HFFc6 (cell line): ENCODE measurements at regions not wholly inside any gene's neighbourhood (a gene's known extent, or its start where the extent isn't known, plus 50 kb on each side); places are given as distances from the start of the nearest gene placed in this dataset.
A peak's percentile ranks its signal among the peaks of the same experiment; 100 is the strongest.

Experiments used
- DNase-seq: peaks from one replicate; pipeline ENCODE4 v3.0.0-alpha.2; 2018
- H3K27ac Mint-ChIP-seq: 2 replicates; pipeline ENCODE4 v1.8.0; 2020; ENCODE audit warnings: mild to moderate bottlenecking, mixed read lengths
- H3K27me3 Mint-ChIP-seq: 2 replicates; pipeline ENCODE4 v1.8.0; 2021; ENCODE audit warnings: mild to moderate bottlenecking, moderate library complexity, mixed read lengths; ENCODE audit not compliant: insufficient read depth
- H3K36me3 Mint-ChIP-seq: 2 replicates; pipeline ENCODE4 v1.8.0; 2021; ENCODE audit warnings: low read depth, mixed read lengths
- H3K4me1 Mint-ChIP-seq: 2 replicates; pipeline ENCODE4 v1.8.0; 2020; ENCODE audit warnings: low read depth, mixed read lengths
- H3K4me3 Mint-ChIP-seq: 2 replicates; pipeline ENCODE4 v1.8.0; 2020; ENCODE audit warnings: mild to moderate bottlenecking, moderate library complexity, mixed read lengths
- H3K9me3 Mint-ChIP-seq: 2 replicates; pipeline ENCODE4 v1.8.0; 2020; ENCODE audit warnings: mild to moderate bottlenecking, mixed read lengths
- CTCF ChIP-seq: fragments of 200-600 bp; sonication (generic); IDR thresholded peaks from 2 replicates; pipeline ENCODE4 v1.5.0; 2021; ENCODE audit warnings: antibody characterized with exemption, mild to moderate bottlenecking

DNA sequence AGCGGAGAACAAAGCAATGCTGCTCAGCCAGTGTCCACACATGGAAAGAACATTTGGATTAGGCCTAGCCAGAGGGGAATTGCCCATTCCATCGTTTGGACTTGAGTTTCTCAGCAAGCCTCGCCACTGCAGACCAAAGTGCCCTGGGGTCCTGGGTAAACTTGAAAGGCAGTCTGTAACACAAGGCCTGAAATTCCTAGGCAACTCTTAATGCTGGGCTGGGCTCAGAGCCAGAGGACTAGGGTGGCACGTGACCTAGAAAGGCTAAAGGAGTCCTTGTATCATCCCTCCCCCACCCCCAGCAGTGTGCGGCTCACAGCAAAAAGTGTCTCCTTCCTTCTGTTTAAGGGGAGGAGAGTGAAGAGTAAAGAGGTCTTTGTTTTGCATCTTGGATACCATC is 210.4 kb upstream of the ARX start:
- Mint-ChIP-seq H3K27ac (no peak overlapping the region), H3K4me3 (no peak overlapping the region), H3K27me3 (no peaks in the 10 kb centered on the region), H3K36me3 (no peaks in the 10 kb centered on the region), H3K4me1 (no peaks in the 10 kb centered on the region), H3K9me3 (no peaks in the 10 kb centered on the region)
- no peak for DNase-seq
- no peak for TF ChIP-seq CTCF

DNA sequence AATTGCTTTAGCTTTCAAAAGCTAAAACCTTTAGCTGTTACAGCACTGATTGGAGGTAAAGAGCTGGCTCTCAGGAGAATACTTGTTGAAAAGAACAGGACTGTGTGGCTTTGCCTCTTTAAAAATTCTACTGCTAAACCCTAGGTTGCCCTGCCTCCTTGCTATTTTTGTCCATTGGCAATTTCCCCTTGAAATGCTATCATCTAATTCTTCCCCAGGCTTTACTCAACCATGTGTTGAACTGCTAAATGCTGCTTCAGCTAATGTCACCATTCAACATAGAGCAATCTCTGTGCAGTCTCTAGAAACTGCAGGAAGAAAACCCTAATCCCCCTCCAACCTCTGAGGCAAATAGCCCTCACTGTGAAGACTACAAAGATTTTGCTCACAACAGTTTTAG is 203.7 kb upstream of the ARX start:
- TF ChIP-seq CTCF: no peak
- H3K27me3 Mint-ChIP-seq: peaks cover 1% of the 10 kb centered on the region; the same call in 1 of the 2 replicates
- H3K36me3 Mint-ChIP-seq: no peaks in the 10 kb centered on the region
- H3K9me3 Mint-ChIP-seq: no peaks in the 10 kb centered on the region
- H3K4me3 Mint-ChIP-seq: no peak overlapping the region
- DNase-seq: no peak
- no peak overlapping the region for H3K27ac Mint-ChIP-seq
- no peaks in the 10 kb centered on the region for H3K4me1 Mint-ChIP-seq

DNA sequence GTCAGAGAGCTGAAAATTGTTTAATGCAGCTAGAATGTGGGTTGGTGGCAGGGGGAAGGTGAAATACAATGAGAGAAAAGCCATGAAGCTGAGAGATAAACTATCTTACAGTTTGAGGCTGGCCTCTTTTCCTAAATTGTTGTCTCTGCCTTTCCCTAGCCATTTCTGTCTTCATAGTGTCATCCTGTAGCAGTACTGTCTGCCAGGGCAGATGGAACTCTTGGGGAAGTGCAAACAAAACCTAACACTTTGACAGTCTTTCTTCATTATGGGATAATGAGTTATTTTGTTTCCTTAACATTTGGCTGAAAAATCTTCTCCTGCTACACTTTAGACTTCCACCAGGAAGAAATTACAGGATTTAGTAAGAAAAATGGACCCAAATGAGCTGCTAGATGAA is 197.8 kb upstream of the ARX start:
- peaks cover 1% of the 10 kb centered on the region for H3K27me3 Mint-ChIP-seq
- no peak for DNase-seq
- no peak for TF ChIP-seq CTCF

DNA sequence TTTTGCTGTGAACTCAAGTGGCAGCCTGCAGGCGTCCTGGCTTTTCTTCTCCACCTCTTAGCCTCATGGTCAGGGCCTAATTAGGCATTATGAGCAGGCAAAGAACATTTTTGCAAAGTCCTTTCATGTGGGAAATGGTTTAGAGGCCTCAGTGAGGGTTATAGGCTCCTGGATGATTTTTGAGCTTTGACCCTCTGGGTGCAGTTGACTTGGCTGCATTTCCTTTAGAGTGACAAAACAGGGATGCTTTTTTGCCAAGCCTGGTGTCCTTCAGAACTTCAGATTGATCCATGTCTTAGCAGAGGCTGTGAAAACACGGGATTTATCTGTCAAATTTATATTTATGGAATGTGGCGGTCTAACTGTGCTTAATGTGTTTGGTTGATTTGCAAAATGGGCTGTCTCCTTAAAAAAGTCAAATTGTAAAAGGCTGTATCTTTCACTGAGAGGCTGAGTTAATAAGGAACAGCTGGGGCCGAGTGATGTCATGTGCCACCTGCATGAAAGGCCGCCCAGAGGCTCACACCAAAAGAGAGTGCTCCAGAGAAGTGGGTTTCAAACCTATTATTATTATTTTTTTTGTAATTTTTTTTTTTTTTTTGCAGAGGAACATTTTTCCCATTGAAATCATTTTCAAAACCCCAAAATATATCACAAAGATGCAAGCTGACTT is 192.2 kb upstream of the ARX start:
- Mint-ChIP-seq H3K4me3 (no peak overlapping the region), H3K9me3 (no peaks in the 10 kb centered on the region), H3K4me1 (no peaks in the 10 kb centered on the region), H3K27ac (no peak overlapping the region), H3K36me3 (no peaks in the 10 kb centered on the region), H3K27me3 (no peaks in the 10 kb centered on the region; the same call in 1 of the 2 replicates)
- DNase-seq: no peak
- TF ChIP-seq CTCF: no peak

More for the DNA sequence above, 197.8 kb upstream of the ARX start:
- Mint-ChIP-seq H3K4me1 (no peaks in the 10 kb centered on the region), H3K27ac (no peak overlapping the region), H3K9me3 (peaks cover 4% of the 10 kb centered on the region; the same call in 1 of the 2 replicates), H3K36me3 (no peaks in the 10 kb centered on the region), H3K4me3 (no peak overlapping the region)

DNA sequence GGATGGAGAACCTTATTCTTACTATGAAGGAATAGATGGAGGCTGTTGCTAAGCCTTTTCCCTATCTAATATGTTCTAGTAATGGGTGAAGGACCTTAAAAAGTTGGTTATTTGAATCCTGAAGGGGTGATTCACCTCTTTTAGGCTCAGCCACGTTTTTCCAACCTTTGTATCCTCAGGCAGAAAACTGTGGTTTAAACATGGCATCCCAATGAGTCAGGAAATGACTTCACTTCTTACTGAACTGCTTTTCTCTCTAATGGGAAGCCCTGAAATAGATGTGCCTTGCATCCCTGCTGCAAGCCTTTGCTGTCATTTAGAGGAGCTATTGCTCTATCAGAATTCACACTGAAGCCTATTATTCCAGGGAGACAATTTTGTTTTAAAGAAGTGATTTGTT is 191.0 kb upstream of the ARX start:
- TF ChIP-seq CTCF: no peak
- H3K36me3 Mint-ChIP-seq: no peaks in the 10 kb centered on the region

More for the DNA sequence above, 191.0 kb upstream of the ARX start:
- H3K4me3 Mint-ChIP-seq: no peak overlapping the region
- H3K4me1 Mint-ChIP-seq: no peaks in the 10 kb centered on the region
- no peak overlapping the region for H3K27ac Mint-ChIP-seq
- peak; percentile 10 for DNase-seq
- no peaks in the 10 kb centered on the region; the same call in 1 of the 2 replicates for H3K27me3 Mint-ChIP-seq
- no peaks in the 10 kb centered on the region for H3K9me3 Mint-ChIP-seq
